B cell (primary cell): ENCODE measurements at regions not wholly inside any gene's neighbourhood (a gene's known extent, or its start where the extent isn't known, plus 50 kb on each side); places are given as distances from the start of the nearest gene placed in this dataset.

Experiments used
- ATAC-seq: fragments of 200-7000 bp; cut with Tn5 transposase; one replicate; pipeline ENCODE4 v1.10.0; 2021; ENCODE audit warnings: low read depth, mild to moderate bottlenecking, moderate number of reproducible peaks, moderate library complexity
- CTCF ChIA-PET: fragments of 350-600 bp; sonication (Branson Sonifier 250); formaldehyde crosslinking; loops from one replicate; lab custom pipeline; 2021; ENCODE audit warnings: antibody characterized with exemption, inconsistent platforms; lab: Charles Lee
- POLR2A ChIA-PET: fragments of 350-600 bp; sonication (Branson Sonifier 250); formaldehyde crosslinking; loops from one replicate; lab custom pipeline; 2021; ENCODE audit warnings: antibody characterized with exemption; lab: Charles Lee
- DNase-seq: peaks from one replicate; pipeline ENCODE4 v3.0.0; 2013
- H2AFZ ChIP-seq: 2 replicates; pipeline ENCODE4 v1.6.1; 2012; ENCODE audit warnings: mild to moderate bottlenecking, low read depth, low read length; ENCODE audit not compliant: insufficient read depth, poor library complexity, severe bottlenecking
- H3K27ac ChIP-seq, 2 donors: 1 replicate in 1 of 2; 2 replicates in 1 of 2; pipeline ENCODE4 v1.5.1; 2012 to 2013; ENCODE audit warnings: low read length in 2 of 2, mild to moderate bottlenecking in 2 of 2, moderate library complexity in 1 of 2
- H3K27me3 ChIP-seq, 4 experiments: fragments of 200-600 bp in 1 of 4; sonication (generic) in 1 of 4; replicated peaks in 1 of 4; 1 replicate in 2 of 4; 2 replicates in 2 of 4; pipeline versions ENCODE4 v1.6.1 to v1.7.0; 2013 to 2016; ENCODE audit warnings: low read length in 3 of 4, mild to moderate bottlenecking in 2 of 4, mixed read lengths in 1 of 4, moderate library complexity in 1 of 4; ENCODE audit not compliant: insufficient read depth in 4 of 4, control insufficient read depth in 3 of 4; ENCODE audit errors: control extremely low read depth in 1 of 4
- H3K36me3 ChIP-seq, 2 experiments: replicated peaks in 1 of 2; 1 replicate in 1 of 2; 2 replicates in 1 of 2; pipeline versions ENCODE4 v1.6.1 to v1.7.1; 2013; ENCODE audit warnings: low read length in 1 of 2; ENCODE audit not compliant: insufficient read depth in 2 of 2, control insufficient read depth in 1 of 2; ENCODE audit errors: control extremely low read depth in 1 of 2, extremely low read depth in 1 of 2
- H3K4me1 ChIP-seq, 2 donors: fragments of 200-600 bp in 1 of 2; sonication (generic) in 1 of 2; 1 replicate in 1 of 2; 2 replicates in 1 of 2; pipeline versions ENCODE4 v1.5.1 to v1.6.1; 2013 to 2017; ENCODE audit warnings: low read length in 2 of 2; ENCODE audit not compliant: control insufficient read depth in 2 of 2, insufficient read depth in 2 of 2
- H3K4me2 ChIP-seq: replicated peaks from 2 replicates; pipeline ENCODE3; 2012; ENCODE audit warnings: mild to moderate bottlenecking, low read depth, low read length; ENCODE audit not compliant: poor library complexity, severe bottlenecking
- H3K4me3 ChIP-seq, 5 experiments: fragments of 200-600 bp in 1 of 5; sonication (generic) in 1 of 5; 1 replicate in 3 of 5; 2 replicates in 2 of 5; pipeline versions ENCODE4 v1.5.1 to v1.7.0; 2011 to 2016; ENCODE audit warnings: low read length in 4 of 5, mild to moderate bottlenecking in 4 of 5, low read depth in 2 of 5, control low read depth in 1 of 5, moderate library complexity in 1 of 5; ENCODE audit not compliant: insufficient read depth in 1 of 5; ENCODE audit errors: control extremely low read depth in 1 of 5, extremely low read depth in 1 of 5
- H3K79me2 ChIP-seq: fragments of 200-600 bp; sonication (generic); one replicate; pipeline ENCODE4 v1.6.0; 2016; ENCODE audit warnings: low read length; ENCODE audit not compliant: control insufficient read depth, insufficient read depth
- H3K9ac ChIP-seq: fragments of 200-600 bp; sonication (generic); 2 replicates; pipeline ENCODE4 v1.6.1; 2017; ENCODE audit warnings: mild to moderate bottlenecking, low read length, moderate library complexity
- H3K9me3 ChIP-seq, 3 donors: one replicate each; pipeline versions ENCODE4 v1.6.1 to v1.7.1; 2013; ENCODE audit warnings: low read length in 2 of 3; ENCODE audit not compliant: control insufficient read depth in 2 of 3, insufficient read depth in 1 of 3; ENCODE audit errors: control extremely low read depth in 1 of 3
- H4K20me1 ChIP-seq: 2 replicates; pipeline ENCODE4 v1.6.0; 2012; ENCODE audit warnings: mild to moderate bottlenecking, low read length; ENCODE audit not compliant: insufficient read depth, control insufficient read depth, poor library complexity, severe bottlenecking
- H3K27ac Mint-ChIP-seq: one replicate; pipeline ENCODE4 v1.8.0; 2021; ENCODE audit warnings: mixed read lengths
- H3K27me3 Mint-ChIP-seq: one replicate; pipeline ENCODE4 v1.8.0; 2021; ENCODE audit warnings: mixed read lengths
- H3K4me1 Mint-ChIP-seq: one replicate; pipeline ENCODE4 v1.8.0; 2021; ENCODE audit warnings: mixed read lengths
- H3K4me3 Mint-ChIP-seq: one replicate; pipeline ENCODE4 v1.8.0; 2021; ENCODE audit warnings: mixed read lengths
- H3K9me3 Mint-ChIP-seq: one replicate; pipeline ENCODE4 v1.8.0; 2022; ENCODE audit warnings: mixed read lengths; ENCODE audit not compliant: insufficient read depth
- CTCF ChIP-seq: fragments of 200-600 bp; IDR thresholded peaks from one replicate; pipeline ENCODE4 v1.8.0; 2022; ENCODE audit warnings: antibody characterized with exemption, mild to moderate bottlenecking
- EZH2 ChIP-seq: IDR thresholded peaks from 2 replicates; pipeline ENCODE4 v1.6.1; 2012; ENCODE audit warnings: borderline replicate concordance, low read depth, mild to moderate bottlenecking, moderate library complexity, low read length; ENCODE audit not compliant: insufficient read depth, poor library complexity, severe bottlenecking
- WGBS: methylation state at CpG from one replicate; pipeline ENCODE4 v1.1.5; 2013; ENCODE audit warnings: missing lambda C conversion rate; ENCODE audit not compliant: insufficient coverage; 5-methylcytosine and 5-hydroxymethylcytosine counted together
- intact Hi-C: fragments of 100-400 bp; cut with micrococcal nuclease; formaldehyde crosslinking; loops from one replicate; pipeline ENCODE4 v1.10.0; 2022

GRCh38 chr13:107379407-107380155, 811.6 kb upstream of the ARGLU1 start:
- no peak for ATAC-seq
- H3K4me3 Mint-ChIP-seq: no peak overlapping the region
- intact Hi-C loops: no loop called here
- H3K4me1 ChIP-seq: no peaks in the 10 kb centered on the region
- H3K4me2 ChIP-seq: no peak overlapping the region
- H3K9ac ChIP-seq: no peak overlapping the region
- 69% methylated on average over 4 of the region's 7 CpGs for WGBS
- TF ChIP-seq CTCF: no peak
- TF ChIP-seq EZH2: no peak
- DNase-seq: no peak
- CTCF ChIA-PET: no interaction called here
- H3K4me3 ChIP-seq: no peak overlapping the region
- H3K27me3 Mint-ChIP-seq: no peaks in the 10 kb centered on the region
- H3K4me1 Mint-ChIP-seq: no peaks in the 10 kb centered on the region
- no peak overlapping the region for H3K27ac Mint-ChIP-seq
- POLR2A ChIA-PET: no interaction called here
- H3K9me3 Mint-ChIP-seq: no peaks in the 10 kb centered on the region
- no peaks in the 10 kb centered on the region for H3K36me3 ChIP-seq
- H2AFZ ChIP-seq: no peak overlapping the region
- H3K27me3 ChIP-seq: no peaks in the 10 kb centered on the region
- H3K9me3 ChIP-seq: no peaks in the 10 kb centered on the region
- no peaks in the 10 kb centered on the region for H4K20me1 ChIP-seq
- H3K79me2 ChIP-seq: no peaks in the 10 kb centered on the region
- H3K27ac ChIP-seq: no peak overlapping the region

GRCh38 chr13:107376341-107377125, 808.6 kb upstream of the ARGLU1 start:
- DNase-seq (no peak), ATAC-seq (no peak)
- no peaks in the 10 kb centered on the region for H3K4me1 Mint-ChIP-seq
- no peaks in the 10 kb centered on the region for H4K20me1 ChIP-seq
- no peaks in the 10 kb centered on the region for H3K9me3 Mint-ChIP-seq
- no peaks in the 10 kb centered on the region for H3K79me2 ChIP-seq
- CTCF ChIA-PET: interaction anchor here (1.1 kb wide), 1 partner anchor 9 kb away, joined by 3 read pairs; no protein-coding TSS in a partner anchor
- H3K27me3 Mint-ChIP-seq: no peaks in the 10 kb centered on the region
- WGBS: 81% methylated on average over 2 of the region's 6 CpGs
- no peak overlapping the region for H3K4me2 ChIP-seq
- intact Hi-C loops: no loop called here
- no peaks in the 10 kb centered on the region for H3K36me3 ChIP-seq
- H3K9me3 ChIP-seq: no peaks in the 10 kb centered on the region
- TF ChIP-seq CTCF (no peak), EZH2 (no peak)
- no peak overlapping the region for H2AFZ ChIP-seq
- no peak overlapping the region for H3K27ac ChIP-seq
- no peaks in the 10 kb centered on the region for H3K4me1 ChIP-seq
- POLR2A ChIA-PET: no interaction called here
- no peak overlapping the region for H3K27ac Mint-ChIP-seq
- no peak overlapping the region for H3K4me3 Mint-ChIP-seq
- H3K27me3 ChIP-seq: no peaks in the 10 kb centered on the region
- H3K4me3 ChIP-seq: no peak overlapping the region
- no peak overlapping the region for H3K9ac ChIP-seq
